NCI-H1048 (cell line): ENCODE measurements at regions not wholly inside any gene's neighbourhood (a gene's known extent, or its start where the extent isn't known, plus 50 kb on each side); places are given as distances from the start of the nearest gene placed in this dataset.

Experiments
- DNase-seq: peaks from one replicate; lab custom pipeline; 2025; lab: John Stamatoyannopoulos, UW

DNA sequence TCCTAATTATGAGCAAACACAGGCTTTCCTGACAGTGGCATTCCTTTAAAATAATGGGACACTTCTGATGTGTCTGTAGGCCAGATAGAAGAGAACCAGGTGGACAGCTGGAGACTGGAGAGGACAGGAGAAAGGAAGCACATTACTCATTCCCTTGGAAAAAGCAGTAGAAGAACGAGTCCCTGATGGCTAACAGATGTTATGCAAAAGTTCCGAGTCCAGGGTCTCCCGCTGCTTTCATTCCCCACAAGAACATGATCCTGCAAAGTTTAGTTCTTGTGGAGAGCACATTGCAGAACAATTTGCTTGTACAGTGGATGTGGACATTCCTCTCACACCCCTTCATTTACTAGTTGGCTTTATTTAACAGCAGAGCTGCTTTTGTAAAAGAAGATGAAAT, 137.6 kb downstream of the GPAM start:
- no peak for DNase-seq

DNA sequence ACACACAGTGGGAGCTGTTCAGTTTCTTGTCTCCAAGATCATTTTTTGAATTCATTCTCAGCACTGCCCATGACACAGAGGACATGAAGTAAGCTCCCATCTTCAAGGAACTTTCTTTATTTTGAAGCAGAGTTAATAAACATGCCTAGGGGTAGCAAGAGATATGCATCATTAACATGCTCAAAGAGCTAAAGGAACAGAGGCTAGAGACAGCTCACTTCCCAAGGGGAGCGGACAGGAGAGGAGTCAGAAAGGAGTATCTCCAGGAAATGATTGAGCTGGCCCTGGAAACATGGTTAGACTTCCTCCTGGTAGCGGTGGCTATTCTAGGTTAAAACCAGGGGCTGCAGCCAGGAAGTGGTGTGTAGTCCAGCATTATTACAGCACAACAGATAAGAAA, 135.9 kb downstream of the GPAM start:
- DNase-seq, result no peak

GRCh38 chr10:112052166-112052565, 131.4 kb downstream of the GPAM start:
- no peak for DNase-seq

- no peak for DNase-seq
Observed at GRCh38 chr10:112053895-112054294, 129.7 kb downstream of the GPAM start.

DNA sequence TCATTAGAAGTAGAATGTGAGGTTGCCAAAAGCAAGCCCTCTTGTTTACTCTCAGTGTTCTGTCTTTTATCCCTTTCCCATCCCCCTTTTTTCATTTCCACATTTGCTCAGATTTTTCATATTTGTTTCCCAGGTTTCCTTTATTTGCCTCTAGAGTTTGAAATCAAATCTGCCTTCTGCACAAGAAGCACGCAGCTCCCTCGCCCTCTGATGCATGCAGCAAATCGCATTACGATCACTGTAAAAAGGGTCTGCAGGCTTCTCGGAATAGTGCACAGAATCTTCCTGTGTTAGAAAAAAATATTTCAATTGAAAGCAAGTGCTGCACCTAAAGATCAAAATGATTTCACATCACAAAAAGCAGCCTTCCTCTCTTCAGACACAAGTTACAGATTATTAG, 129.0 kb downstream of the GPAM start:
- DNase-seq, result no peak

DNA sequence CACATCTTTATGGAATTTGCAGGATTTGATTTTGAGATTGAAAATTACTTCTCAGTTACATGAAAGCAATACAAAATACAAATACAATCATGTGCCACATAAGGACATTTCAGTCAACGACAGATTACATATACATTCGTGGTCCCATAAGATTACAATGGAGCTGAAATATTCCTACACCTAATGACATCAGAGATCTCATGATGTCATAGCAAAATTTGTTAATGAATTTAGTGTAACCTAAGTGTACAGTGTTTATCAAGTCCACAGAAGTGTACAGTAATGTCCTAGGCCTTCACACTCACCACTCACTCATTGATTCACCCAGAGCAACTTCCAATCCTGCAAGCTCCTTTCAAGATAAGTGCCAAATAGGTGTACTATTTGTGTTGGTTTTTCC, 126.5 kb downstream of the GPAM start:
- DNase-seq, result no peak

DNA sequence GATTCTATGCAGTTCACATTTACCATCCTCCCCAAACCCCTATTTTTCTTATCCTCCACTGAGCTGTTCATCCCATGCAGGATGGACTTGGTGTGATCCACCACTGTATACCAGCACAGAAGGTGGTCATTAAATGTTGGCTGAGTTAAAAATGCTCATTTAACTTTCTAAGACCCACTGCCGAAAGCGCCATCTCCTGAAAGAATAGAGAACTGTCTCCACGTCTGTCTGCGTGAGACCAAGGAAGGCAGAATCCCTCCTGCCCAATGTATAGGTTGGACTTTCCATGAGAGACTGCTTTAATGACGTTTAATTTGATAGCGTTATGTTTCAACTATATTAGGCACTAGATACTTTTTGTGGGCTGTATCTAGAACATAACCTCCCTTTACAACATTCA, 124.3 kb downstream of the GPAM start:
- DNase-seq, result no peak

GRCh38 chr10:112071596-112072133, 111.9 kb downstream of the GPAM start:
- no peak for DNase-seq

DNA sequence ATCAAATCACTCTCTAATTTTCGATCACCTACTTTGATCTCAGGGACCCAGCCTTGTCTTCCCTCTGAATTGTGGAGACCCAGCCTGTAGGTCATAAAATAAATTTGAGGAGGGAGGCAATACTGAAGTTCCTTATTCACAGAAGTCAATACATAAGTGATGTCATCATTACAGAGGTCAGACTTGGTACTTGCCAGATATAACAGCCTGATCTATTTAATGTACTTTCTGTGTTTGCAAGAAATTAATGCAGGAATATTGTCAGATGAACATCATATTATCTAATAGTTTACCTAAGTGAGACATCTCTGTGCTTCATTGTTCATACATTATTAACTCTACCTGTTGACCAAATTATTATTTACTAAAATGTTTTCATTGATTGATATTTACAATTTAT, 105.6 kb downstream of the GPAM start:
- no peak for DNase-seq

DNA sequence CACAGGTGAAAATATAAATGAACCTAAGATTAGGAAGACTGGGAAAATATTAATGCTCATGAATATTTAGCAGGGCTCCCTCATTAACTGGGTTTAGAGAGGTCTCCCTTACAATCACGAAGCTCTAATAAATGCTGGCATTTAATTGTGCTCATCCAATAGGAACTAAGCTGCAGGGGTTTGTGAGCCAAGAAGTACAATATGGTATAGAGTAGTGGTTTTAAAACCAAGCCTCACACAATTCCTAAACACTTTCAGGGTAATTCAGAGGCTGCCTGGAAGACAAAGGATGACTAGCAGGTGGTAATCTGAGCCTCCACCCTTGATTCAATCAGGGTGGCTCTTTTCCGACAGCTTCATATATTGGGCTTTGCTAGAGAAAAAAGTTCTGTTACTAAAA, 103.3 kb downstream of the GPAM start:
- no peak for DNase-seq

- DNase-seq, result peak; percentile 23
Observed at GRCh38 chr10:112082120-112082519, 101.4 kb downstream of the GPAM start.

- DNase-seq, result no peak
Observed at GRCh38 chr10:112083472-112083871, 100.1 kb downstream of the GPAM start.

GRCh38 chr10:112087953-112088456, 95.6 kb downstream of the GPAM start:
- DNase-seq, result no peak

DNA sequence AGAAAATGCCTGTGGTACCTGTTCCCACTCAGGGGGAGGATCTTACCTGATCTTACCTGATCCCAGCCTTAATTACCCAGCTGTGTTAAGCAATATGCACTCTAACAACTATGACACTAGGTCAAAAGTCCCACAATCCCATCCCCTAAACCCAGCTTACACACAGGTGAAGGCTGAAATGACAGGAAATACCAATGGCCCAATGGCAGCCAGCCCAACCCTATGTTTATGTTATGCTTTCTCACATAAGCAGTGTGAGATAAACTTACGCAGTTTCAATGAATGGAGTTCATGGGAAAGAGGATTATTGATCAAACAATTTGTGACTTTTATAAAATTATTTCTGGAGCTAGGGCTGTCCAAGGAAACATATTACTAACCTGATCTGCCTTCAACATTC, 91.9 kb downstream of the GPAM start:
- DNase-seq, result no peak

DNA sequence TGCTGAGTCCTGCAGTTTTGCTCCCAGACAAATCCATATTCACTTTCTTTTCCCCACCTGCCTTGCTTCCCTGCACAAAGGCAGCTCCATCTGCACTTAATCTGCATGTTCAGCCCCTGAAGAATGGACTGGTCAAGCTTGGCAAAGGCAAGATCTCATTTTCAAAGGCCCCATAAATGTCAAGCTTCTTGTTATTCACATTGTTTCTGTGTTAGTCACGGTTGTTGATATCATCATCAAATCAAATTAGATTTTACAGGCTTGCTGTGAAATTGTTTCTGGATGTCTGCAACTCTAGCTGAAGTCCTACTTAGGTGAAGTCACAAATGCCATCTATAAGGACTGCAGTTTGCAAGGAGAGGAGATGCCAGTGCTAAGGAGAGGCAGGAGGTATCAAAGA, 91.0 kb downstream of the GPAM start:
- DNase-seq, result no peak

- no peak for DNase-seq
Observed at GRCh38 chr10:112094984-112095383, 88.6 kb downstream of the GPAM start.

DNA sequence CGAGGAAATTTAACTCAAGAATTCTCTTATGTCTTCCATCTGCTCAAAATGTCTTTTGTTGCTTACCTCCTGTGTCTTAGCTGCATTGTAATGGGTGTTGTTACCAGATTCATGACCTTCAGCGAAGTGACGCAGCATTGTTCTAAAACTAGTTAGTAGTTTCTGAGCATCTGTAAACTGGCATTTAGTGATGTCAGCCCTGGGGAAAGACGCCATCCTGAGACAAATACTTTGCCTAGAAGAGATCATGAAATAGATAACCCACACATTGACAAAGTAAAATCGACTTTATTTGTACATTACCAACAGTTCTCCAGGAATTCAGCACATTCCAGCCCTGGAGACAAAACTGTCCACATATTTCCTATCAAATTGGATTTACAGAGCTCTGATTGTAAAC, 87.8 kb downstream of the GPAM start:
- no peak for DNase-seq

- DNase-seq, result no peak
Observed at GRCh38 chr10:112098682-112099081, 84.9 kb downstream of the GPAM start.
